NCI-H2171 (cell line): ENCODE measurements at regions not wholly inside any gene's neighbourhood (a gene's known extent, or its start where the extent isn't known, plus 50 kb on each side); places are given as distances from the start of the nearest gene placed in this dataset.
A peak's percentile ranks its signal among the peaks of the same experiment; 100 is the strongest.
"Not testable (repeated sequence)": the region's sequence is repeated elsewhere in the genome, so short reads cannot be mapped to it uniquely, and the experiment has no call there.

Experiments
- DNase-seq: peaks from one replicate; lab custom pipeline; 2025; lab: John Stamatoyannopoulos, UW

DNA sequence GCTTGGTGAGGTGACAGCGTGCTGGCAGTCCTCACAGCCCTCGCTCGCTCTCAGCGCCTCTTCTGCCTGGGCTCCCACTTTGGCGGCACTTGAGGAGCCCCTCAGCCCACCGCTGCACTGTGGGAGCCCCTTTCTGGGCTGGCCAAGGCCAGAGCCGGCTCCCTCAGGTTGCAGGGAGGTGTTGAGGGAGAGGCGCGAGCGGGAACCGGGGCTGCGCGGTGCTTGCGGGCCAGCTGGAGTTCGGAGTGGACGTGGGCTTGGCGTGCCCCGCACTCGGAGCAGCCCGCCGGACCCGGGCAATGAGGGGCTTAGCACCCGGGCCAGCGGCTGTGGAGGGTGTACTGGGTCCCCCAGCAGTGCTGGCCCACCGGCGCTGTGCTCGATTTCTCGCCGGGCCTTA, 134.2 kb upstream of the BASP1 start:
- not testable (repeated sequence) for DNase-seq

DNA sequence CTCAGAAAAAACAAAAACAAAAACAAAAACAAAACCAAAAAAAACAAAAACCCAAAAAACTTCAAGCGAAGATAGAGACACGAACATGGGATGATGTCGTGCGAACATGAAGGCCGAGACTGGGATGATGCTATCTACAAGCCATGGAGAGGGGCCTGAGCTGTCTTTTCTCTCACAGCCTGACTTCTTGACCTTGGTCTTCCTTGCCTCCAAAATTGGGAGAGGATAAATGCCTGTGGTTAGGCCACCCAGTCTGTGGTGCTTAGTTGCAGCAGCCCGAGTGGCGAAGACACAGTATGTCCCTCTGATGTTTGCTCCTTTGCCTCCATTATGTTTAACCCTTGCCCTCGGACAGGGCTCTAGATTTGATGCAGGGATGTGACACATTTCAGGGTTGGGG, 130.4 kb upstream of the BASP1 start:
- no peak for DNase-seq

GRCh38 chr5:17088051-17088450, 129.4 kb upstream of the BASP1 start:
- no peak for DNase-seq

DNA sequence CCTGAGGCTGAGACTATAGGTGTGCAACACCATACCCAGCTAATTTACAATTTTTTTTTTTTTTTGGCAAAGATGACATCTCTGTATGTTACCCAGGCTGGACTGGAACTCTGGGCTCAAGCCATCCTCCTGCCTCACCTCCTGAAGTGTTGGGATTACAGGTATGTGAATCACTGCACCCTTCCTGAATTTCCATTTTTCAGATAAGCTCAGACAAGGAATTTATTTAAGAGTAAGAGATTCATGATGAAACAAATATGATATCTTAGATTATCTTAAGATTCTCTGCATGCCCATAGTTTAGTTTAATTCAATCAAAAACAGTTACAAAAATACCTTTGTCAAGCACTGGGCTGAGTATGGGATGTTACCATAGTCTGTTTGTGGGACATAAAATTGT, 128.4 kb upstream of the BASP1 start:
- DNase-seq = no peak

- DNase-seq = no peak
These were observed 127.7 kb upstream of the BASP1 start for GRCh38 chr5:17089690-17090089.

GRCh38 chr5:17090839-17091238, 126.6 kb upstream of the BASP1 start:
- DNase-seq = no peak

DNA sequence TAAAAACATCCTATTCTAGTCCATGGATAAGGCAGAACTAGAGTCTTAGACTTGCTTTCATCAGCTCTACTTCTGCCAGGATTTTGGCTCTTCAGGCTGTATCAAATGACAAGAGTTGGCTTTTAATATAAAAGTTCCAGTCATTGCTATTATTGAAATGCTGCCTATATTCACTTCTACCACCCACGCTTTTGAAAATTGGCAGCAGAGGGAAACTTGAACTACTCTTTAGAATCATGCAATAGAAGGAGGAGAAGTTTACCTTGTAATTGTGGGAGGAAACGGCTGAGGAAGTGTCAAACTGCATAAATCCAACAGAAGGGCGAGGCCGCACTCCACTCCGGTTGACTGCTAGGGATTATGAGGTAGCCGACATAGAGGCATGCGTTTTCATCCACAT, 122.6 kb upstream of the BASP1 start:
- no peak for DNase-seq

DNA sequence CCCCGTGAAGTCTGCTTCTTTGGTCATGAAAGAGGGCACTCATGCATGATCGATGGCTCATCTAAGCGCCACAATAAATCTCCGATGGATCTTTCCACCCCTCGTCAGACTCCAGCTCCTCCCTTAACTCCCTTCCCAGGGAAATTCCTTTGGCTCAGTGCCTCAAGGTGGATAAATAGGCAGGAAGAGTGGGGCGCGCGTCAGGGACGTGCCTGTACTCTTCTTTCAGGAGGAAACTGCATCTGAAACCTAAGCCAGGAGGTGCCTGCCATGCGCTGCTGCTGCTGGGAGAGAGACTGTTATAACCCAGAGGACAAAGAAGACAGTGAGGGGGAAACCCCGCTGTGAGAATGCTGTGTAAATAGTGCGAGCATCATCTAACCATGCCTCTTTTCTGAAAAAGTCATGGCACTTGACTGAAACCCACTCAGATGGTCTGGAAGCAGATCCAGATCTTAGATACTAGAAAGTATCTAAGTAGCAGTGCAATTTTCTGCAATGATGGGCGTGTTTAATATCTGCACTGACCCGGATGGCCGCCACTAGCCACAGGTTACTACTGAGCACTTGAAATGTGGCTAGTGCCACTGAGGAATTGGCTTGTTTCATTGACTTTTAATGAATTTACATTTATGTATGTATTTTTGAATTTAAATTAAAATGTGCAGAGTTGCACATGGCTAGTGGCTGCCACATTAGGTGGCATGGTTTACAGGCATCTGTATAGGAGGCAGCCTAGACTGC, 120.3 kb upstream of the BASP1 start:
- DNase-seq = peak; percentile 46

- no peak for DNase-seq
These were observed 117.5 kb upstream of the BASP1 start for GRCh38 chr5:17099946-17100345.

- no peak for DNase-seq
These were observed 114.0 kb upstream of the BASP1 start for GRCh38 chr5:17103461-17103860.

GRCh38 chr5:17105744-17106418, 111.5 kb upstream of the BASP1 start:
- DNase-seq = no peak

- DNase-seq = no peak
These were observed 110.9 kb upstream of the BASP1 start for GRCh38 chr5:17106521-17106920.

- not testable (repeated sequence) for DNase-seq
These were observed 105.2 kb upstream of the BASP1 start for GRCh38 chr5:17112091-17112716.

DNA sequence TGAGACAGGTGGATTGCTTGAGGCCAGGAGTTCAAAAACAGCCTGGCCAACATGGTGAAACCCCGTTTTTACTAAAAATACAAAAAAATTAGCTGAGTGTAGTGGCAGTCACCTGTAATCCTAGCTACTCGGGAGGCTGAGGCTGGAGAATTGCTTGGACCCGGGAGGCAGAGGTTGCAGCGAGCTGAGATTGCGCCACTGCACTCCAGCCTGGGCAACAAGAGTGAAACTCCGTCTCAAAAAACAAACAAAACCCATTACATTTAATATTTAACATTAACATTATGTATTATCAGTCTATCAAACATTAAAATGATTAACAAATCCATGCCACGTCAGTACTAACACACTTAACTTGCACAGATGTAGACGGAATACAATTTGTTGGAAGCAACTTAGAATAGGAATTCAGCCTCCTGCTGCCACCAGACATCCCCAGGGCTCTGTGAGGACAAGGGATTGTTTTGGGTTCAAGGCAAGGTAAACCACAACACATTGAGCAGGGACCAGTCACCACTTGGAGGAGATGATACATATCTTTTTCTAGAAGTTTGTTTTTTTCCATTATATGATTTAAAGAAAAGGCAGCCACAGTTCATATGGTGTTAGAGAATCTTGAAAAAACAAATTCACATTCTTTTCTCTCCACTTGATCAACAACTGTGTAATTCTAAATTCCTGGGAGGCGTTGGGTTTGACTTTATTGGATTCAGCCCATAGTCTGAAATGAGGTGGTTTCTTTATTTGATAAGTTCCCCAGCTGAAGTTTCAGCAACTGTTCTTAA, 104.1 kb upstream of the BASP1 start:
- DNase-seq = no peak

GRCh38 chr5:17114233-17114632, 103.2 kb upstream of the BASP1 start:
- DNase-seq = no peak

DNA sequence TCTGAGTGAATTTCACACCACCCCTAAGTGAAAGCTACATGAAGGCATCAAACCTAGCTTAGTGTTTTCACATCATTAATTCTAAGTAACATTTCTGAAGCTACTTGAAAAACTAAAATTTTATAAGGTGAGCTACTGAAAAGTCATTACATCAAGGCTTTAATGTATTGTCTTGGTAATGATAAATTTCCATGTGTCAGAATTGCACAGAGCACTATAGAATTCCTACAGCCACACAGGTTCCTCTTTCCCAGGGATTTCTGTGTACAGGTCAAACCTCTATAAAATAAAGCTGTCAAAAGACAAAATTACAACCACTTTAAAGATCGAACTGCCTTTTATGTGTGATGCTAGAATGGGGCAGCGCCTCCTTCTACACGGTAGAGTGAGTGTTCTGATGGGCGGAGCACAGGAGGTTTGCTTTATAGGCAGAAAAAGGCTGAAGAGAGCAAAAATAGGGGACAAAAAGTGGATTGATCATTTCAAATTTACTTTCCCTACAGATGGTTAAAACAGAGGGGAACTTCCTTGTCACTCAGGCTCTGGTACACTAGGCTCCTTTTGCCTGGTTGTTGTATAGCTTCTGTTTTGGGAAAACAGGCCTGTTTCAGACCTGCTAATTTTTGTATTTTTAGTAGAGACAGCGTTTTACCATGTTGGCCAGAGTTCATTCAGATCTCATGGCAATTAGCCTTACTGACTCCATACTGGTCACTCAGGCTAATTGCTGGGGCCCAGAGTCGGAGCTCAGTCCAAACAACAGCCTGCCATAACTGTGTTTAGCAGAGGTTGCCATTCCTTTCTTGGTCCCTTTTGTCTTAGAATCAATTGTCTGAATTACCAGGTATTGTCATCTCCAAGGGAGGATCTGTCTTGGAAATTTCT, 102.5 kb upstream of the BASP1 start:
- DNase-seq = no peak

DNA sequence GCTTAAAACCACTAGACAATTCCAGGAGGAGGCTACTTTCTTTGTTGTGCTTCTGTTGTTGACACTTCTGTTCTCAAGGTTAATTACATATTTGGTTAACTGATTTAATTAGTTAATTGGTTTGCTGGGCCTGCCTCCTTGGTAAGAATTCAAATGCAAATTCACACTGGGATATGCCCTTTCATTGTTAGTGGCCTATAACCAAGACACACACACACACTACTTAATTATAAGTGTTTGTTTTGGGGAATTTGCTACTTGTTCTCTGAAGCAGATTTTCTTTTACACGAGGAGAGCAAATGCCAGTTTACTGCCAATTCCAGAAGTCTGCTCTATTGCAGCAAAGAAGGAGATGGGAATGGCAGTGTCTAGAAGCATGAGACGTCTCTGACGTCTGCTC, 101.6 kb upstream of the BASP1 start:
- DNase-seq = no peak

DNA sequence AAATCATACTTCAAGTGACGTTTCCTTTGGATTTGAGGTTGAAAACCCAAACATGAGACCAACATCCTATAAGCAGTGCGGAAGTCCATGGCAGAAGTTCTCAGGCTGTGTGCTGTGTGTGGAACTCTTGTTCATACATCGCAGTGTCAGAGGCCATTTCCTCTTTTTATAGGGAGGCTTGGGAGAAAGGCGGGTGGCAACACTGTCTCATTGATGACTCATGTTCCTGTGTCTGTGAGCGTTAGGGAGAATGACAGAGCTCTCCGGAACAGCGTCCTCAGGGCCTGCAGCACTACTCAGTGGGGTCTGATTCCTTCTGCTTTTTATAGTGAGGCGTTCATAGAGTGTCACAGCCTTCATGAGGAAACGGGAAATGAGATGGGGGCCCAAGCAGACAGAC, 98.8 kb upstream of the BASP1 start:
- DNase-seq = no peak

GRCh38 chr5:17120209-17120608, 97.2 kb upstream of the BASP1 start:
- DNase-seq = no peak

- DNase-seq = no peak
These were observed 95.7 kb upstream of the BASP1 start for GRCh38 chr5:17121776-17122175.

DNA sequence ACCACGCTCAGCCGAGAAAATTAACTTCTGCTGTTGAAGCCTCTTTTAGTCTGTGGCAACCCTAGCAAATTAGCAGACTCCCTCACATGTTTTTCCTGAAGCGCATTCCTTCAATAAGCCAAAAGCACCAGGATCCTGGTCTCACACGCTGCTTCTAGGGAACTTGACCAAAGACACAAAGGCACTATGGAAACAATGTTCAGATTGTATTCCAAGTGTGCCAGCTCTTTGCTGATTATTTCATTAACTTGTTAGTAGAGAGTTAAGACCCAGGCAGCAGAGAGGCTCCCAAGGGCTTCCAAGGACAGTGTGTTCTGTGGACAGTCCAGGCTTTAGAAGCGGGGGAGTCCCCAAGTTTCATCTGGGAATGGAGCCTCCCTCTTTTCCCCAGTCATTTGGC, 94.4 kb upstream of the BASP1 start:
- no peak for DNase-seq

- DNase-seq = not testable (repeated sequence)
These were observed 93.7 kb upstream of the BASP1 start for GRCh38 chr5:17123773-17124172.
